ENCODE measurements at regions not wholly inside any gene's neighbourhood (a gene's known extent, or its start where the extent isn't known, plus 50 kb on each side); places are given as distances from the start of the nearest gene placed in this dataset.
A peak's percentile ranks its signal among the peaks of the same experiment; 100 is the strongest.

DNA sequence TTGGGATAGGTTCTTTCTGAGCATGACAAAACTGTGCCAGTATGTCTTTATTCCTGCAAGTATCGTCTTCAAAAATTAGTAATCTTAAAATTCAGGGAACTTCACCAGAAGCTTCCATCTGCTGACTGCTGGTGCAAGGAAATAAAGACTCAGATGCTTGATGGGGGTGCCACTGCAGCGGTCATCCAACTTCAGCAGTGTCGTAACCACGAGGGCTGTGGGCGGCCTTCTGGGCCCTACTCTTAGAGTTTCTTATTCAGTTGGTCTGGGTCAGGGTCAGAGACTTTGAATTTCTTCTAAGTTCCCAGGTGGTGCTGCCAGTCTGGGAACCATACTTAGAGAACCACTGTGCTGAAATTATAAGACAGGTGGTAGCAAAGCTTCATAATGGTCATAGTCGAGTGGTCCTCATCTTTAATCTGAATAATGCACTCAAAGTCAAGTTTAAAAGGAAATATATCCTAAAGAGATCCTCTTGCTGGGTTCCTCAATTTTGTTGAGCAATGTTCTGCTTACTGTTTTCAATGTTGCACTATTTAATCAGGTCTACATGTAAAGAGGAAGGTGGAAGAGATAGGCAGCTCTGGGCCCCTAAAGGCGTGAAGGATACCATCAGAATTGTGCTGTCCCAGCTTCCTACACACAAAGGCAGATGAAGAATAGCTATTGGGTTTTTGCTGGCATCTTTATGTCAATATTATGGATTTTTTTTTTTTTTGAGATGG, 165.4 kb upstream of the GMDS start:
- TF ChIP-seq, protein P1, sequence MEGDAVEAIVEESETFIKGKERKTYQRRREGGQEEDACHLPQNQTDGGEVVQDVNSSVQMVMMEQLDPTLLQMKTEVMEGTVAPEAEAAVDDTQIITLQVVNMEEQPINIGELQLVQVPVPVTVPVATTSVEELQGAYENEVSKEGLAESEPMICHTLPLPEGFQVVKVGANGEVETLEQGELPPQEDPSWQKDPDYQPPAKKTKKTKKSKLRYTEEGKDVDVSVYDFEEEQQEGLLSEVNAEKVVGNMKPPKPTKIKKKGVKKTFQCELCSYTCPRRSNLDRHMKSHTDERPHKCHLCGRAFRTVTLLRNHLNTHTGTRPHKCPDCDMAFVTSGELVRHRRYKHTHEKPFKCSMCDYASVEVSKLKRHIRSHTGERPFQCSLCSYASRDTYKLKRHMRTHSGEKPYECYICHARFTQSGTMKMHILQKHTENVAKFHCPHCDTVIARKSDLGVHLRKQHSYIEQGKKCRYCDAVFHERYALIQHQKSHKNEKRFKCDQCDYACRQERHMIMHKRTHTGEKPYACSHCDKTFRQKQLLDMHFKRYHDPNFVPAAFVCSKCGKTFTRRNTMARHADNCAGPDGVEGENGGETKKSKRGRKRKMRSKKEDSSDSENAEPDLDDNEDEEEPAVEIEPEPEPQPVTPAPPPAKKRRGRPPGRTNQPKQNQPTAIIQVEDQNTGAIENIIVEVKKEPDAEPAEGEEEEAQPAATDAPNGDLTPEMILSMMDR (IDR thresholded peaks at IDR 0.05; ENCODE audit: control insufficient read depth, extremely low read depth, insufficient read depth), result no peak
- DNase-seq (ENCODE audit: low read depth), result no peak
- no peak overlapping the region for H3K4me3 ChIP-seq (ENCODE audit: low read depth, low read length)

GRCh38 chr6:2407525-2407924, 162.1 kb upstream of the GMDS start:
- no peak overlapping the region for H3K4me3 ChIP-seq (ENCODE audit: low read depth, low read length)
- DNase-seq (ENCODE audit: low read depth), result no peak
- TF ChIP-seq, protein P1 (IDR thresholded peaks at IDR 0.05; ENCODE audit: control insufficient read depth, extremely low read depth, insufficient read depth), result no peak

DNA sequence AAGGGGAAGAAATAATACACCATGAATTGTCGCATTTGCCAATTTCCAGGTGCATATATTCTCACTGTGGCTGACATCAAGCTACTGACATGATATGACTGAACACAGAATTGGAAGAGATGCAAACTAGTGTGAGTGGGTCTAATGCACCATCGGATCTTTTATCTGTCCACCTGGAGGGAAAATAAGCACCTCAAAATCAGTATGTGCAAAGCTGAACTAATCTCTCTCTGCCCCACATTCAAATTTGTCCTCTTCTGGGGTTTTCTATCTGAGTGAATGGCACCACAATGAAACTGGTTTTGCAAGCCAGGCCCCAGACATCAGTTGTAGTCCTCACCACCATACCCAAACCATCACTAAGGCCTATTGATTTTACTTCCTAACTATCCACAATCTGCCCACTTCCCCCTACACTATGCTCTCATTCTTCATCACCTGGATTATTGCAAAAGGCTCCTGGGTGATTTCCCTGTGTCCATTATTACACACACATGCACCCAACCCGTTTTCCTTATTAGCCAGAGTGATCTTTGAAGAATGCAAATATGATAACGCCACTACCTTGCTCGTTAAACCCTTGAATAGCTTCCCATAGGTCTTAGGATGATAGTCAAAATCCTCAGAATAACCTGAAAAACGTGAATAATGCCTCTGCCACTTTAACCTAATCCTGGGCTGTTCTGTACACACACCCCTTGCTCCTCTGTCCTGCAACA, 159.0 kb upstream of the GMDS start:
- TF ChIP-seq, protein P1 (IDR thresholded peaks at IDR 0.05; ENCODE audit: control insufficient read depth, extremely low read depth, insufficient read depth), result no peak
- H3K4me3 ChIP-seq (ENCODE audit: low read depth, low read length), result no peak overlapping the region
- DNase-seq (ENCODE audit: low read depth), result no peak

DNA sequence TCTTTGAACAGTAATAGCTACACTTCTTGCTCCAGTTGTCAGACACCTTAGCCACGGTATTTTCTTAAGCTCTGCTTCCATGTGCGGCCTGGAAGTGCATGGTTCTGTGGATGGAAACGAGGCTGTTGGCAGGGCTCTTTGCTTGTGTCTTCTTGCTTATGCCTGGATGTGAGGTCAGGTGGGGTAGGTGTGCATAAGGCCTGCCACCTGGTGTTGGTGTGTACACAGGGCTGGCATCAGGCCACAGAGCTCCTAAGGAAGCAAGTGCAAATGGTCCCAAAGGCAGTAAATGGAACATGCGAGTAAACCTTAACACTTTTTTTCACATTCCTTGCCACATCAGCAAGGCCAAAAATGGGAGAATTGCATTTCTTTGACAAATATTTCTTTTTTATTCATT, 158.1 kb upstream of the GMDS start:
- no peak overlapping the region for H3K4me3 ChIP-seq (ENCODE audit: low read depth, low read length)
- TF ChIP-seq, protein P1 (IDR thresholded peaks at IDR 0.05; ENCODE audit: control insufficient read depth, extremely low read depth, insufficient read depth), result no peak
- peak; percentile 76 for DNase-seq (ENCODE audit: low read depth)

DNA sequence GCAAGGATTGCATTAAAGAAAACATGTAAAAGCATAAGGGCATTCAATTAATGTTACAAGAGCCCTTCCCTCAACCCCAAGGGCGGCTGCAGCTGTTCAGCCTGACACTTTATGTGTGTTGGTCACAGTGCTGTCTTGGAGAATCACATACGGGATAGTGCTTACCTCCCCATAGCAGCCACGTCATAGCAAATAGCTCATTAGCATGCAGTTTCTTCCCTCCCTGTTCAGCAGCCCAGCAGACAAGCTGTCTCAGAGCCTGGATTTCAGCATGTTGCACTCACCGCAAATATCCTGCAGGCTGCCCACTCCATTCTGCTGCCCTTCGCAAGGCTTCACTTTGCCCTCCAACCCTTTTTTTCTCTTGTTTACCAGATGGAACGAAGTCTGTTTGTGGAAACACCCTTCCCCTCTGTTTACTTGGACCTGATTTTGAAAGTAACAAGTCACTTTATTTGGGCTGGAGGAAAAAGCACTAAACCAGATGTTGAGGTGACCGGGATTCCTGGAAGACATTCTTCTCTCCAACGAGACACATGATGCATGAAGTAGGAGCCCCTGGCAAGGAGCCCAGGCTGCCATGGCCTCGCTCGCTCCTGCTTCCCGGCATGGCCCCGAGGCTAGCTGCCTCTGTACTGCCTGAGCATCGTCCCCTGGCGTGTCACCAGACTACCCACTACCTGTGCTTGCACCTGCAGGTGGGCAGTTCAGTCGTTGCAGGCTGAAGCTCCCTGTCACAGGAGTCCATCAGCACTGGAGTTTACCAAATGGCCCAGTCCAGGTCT, 151.6 kb upstream of the GMDS start:
- TF ChIP-seq, protein P1 (IDR thresholded peaks at IDR 0.05; ENCODE audit: control insufficient read depth, extremely low read depth, insufficient read depth), result no peak
- DNase-seq (ENCODE audit: low read depth), result no peak
- no peak overlapping the region for H3K4me3 ChIP-seq (ENCODE audit: low read depth, low read length)

DNA sequence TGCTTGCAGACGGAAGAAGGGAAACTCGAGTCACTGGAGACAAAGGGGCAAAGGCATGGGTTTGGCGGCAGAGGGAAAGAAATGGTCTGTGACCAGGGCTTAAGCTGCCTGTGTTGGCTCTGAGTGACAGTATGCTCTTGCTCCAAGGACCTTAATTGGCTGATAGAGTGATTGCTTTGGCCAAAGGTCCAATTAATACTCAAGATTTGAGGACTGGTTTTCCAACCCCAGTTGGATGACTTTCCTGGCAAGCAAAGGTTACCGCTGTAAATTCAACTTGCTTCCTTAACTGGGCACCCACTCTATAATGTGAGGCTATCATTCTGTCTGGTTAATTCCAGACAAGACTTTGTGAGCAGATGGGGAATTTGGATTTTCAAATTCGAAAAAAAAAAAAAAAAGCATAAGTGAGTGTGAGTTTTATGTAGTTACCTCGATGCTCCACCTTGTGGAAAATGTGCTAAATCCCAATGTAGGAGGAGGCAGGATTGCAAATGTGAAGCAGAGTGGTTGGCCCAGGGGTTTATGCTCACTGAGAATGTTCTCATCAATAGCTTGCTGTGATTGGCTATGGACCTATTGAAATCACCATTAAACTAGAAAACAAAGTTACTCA, 150.7 kb upstream of the GMDS start:
- TF ChIP-seq, protein P1 (IDR thresholded peaks at IDR 0.05; ENCODE audit: control insufficient read depth, extremely low read depth, insufficient read depth), result peak; percentile 26
- DNase-seq (ENCODE audit: low read depth), result no peak
- H3K4me3 ChIP-seq (ENCODE audit: low read depth, low read length), result no peak overlapping the region

Measured in LNCaP clone FGC (cell line).